HG02571 (cell line): ENCODE measurements at regions not wholly inside any gene's neighbourhood (a gene's known extent, or its start where the extent isn't known, plus 50 kb on each side); places are given as distances from the start of the nearest gene placed in this dataset.
"Not testable (repeated sequence)": the region's sequence is repeated elsewhere in the genome, so short reads cannot be mapped to it uniquely, and the experiment has no call there.

Experiments used
- ATAC-seq: cut with Tn5 transposase; IDR thresholded peaks from one replicate; pipeline ENCODE4 v1.9.1; 2021; ENCODE audit warnings: mild to moderate bottlenecking, moderate library complexity; ENCODE audit not compliant: unreplicated experiment

- ATAC-seq = no peak
Measured at GRCh38 chr3:29171043-29171990, 109.6 kb upstream of the RBMS3 start.

GRCh38 chr3:29176501-29176900 is 104.4 kb upstream of the RBMS3 start:
- ATAC-seq = no peak

- no peak for ATAC-seq
Measured at GRCh38 chr3:29178809-29179793, 101.8 kb upstream of the RBMS3 start.

- no peak for ATAC-seq
Measured at GRCh38 chr3:29181149-29181780, 99.6 kb upstream of the RBMS3 start.

GRCh38 chr3:29181872-29182271 is 99.0 kb upstream of the RBMS3 start:
- no peak for ATAC-seq

- not testable (repeated sequence) for ATAC-seq
Measured at GRCh38 chr3:29182828-29183227, 98.0 kb upstream of the RBMS3 start.

- no peak for ATAC-seq
Measured at GRCh38 chr3:29183346-29184087, 97.4 kb upstream of the RBMS3 start.

- ATAC-seq = no peak
Measured at GRCh38 chr3:29185706-29186105, 95.2 kb upstream of the RBMS3 start.

- no peak for ATAC-seq
Measured at GRCh38 chr3:29186131-29186599, 94.7 kb upstream of the RBMS3 start.

GRCh38 chr3:29186982-29187725 is 93.7 kb upstream of the RBMS3 start:
- no peak for ATAC-seq

GRCh38 chr3:29189328-29189727 is 91.5 kb upstream of the RBMS3 start:
- no peak for ATAC-seq

GRCh38 chr3:29194139-29194538 is 86.7 kb upstream of the RBMS3 start:
- ATAC-seq = no peak

- ATAC-seq = no peak
Measured at GRCh38 chr3:29195056-29195455, 85.8 kb upstream of the RBMS3 start.

- no peak for ATAC-seq
Measured at GRCh38 chr3:29201604-29202003, 79.3 kb upstream of the RBMS3 start.

- no peak for ATAC-seq
Measured at GRCh38 chr3:29202378-29202777, 78.5 kb upstream of the RBMS3 start.

GRCh38 chr3:29203851-29204250 is 77.0 kb upstream of the RBMS3 start:
- no peak for ATAC-seq

GRCh38 chr3:29207427-29207826 is 73.4 kb upstream of the RBMS3 start:
- ATAC-seq = no peak

- no peak for ATAC-seq
Measured at GRCh38 chr3:29212789-29213433, 68.0 kb upstream of the RBMS3 start.
